OCI-LY7 (cell line): ENCODE measurements at regions not wholly inside any gene's neighbourhood (a gene's known extent, or its start where the extent isn't known, plus 50 kb on each side); places are given as distances from the start of the nearest gene placed in this dataset.

Experiments used
- CTCF ChIP-seq: fragments of 200-600 bp; sonication (generic); conservative IDR thresholded peaks from 2 replicates; pipeline ENCODE4 v1.5.1; 2014; ENCODE audit warnings: mild to moderate bottlenecking, antibody characterized with exemption, low read length, moderate library complexity, mixed read lengths
- EZH2phosphoT487 ChIP-seq: fragments of 200-600 bp; sonication (generic); IDR thresholded peaks from 2 replicates; pipeline ENCODE4 v1.6.1; 2018; ENCODE audit warnings: low read depth, borderline replicate concordance, mild to moderate bottlenecking, mixed run types, antibody characterized with exemption, low read length, moderate library complexity, mixed read lengths

- TF ChIP-seq CTCF (no peak), EZH2phosphoT487 (no peak)
Measured at GRCh38 chr12:71061451-71061850, 96.3 kb downstream of the TSPAN8 start.
